ENCODE measurements at regions not wholly inside any gene's neighbourhood (a gene's known extent, or its start where the extent isn't known, plus 50 kb on each side); places are given as distances from the start of the nearest gene placed in this dataset.

- Histone ChIP-seq H3K36me3 (replicated peaks in 1 of 2; ENCODE audit: insufficient read depth in 1 of 2, low read depth in 2 of 2) (no peaks in the 10 kb centered on the region), H3K4me3 (no peak overlapping the region), H3K27me3 (no peaks in the 10 kb centered on the region), H3K27ac (no peak overlapping the region), H3K9me3 (no peaks in the 10 kb centered on the region), H3K4me1 (no peaks in the 10 kb centered on the region)
- no peak for DNase-seq
- intact Hi-C loops (cut with DNase I), result no loop called here
- TF ChIP-seq CTCF (IDR thresholded peaks at IDR 0.05) (no peak), POLR2A (IDR thresholded peaks at IDR 0.05) (no peak)
- WGBS, 2 donors, result 39 to 56% methylated on average over 3 of the region's 3 CpGs
- no peak for ATAC-seq
Observed at GRCh38 chr18:72089432-72089831, 454.7 kb downstream of the CBLN2 start.

GRCh38 chr18:72086421-72086820 lies 457.7 kb downstream of the CBLN2 start:
- H3K27ac ChIP-seq, result no peak overlapping the region
- WGBS, 2 donors, result 6 to 7% methylated on average over 4 of the region's 4 CpGs
- H3K4me3 ChIP-seq, result no peak overlapping the region
- no peaks in the 10 kb centered on the region for H3K27me3 ChIP-seq
- no peaks in the 10 kb centered on the region for H3K9me3 ChIP-seq
- DNase-seq (no peak), ATAC-seq (peak; percentile 50)
- no peak for TF ChIP-seq POLR2A (IDR thresholded peaks at IDR 0.05)
- peak; percentile 14 to 48 (median 44) for TF ChIP-seq CTCF (IDR thresholded peaks at IDR 0.05)
- intact Hi-C loops (cut with DNase I), result no loop called here
- no peaks in the 10 kb centered on the region for H3K36me3 ChIP-seq (replicated peaks in 1 of 2; ENCODE audit: insufficient read depth in 1 of 2, low read depth in 2 of 2)
- no peaks in the 10 kb centered on the region for H3K4me1 ChIP-seq

- intact Hi-C loops (cut with DNase I), result no loop called here
- H3K9me3 ChIP-seq, result no peaks in the 10 kb centered on the region
Observed at GRCh38 chr18:72075040-72075439, 469.1 kb downstream of the CBLN2 start.

GRCh38 chr18:72063001-72063400 lies 481.1 kb downstream of the CBLN2 start:
- Histone ChIP-seq H3K4me1 (no peaks in the 10 kb centered on the region), H3K36me3 (replicated peaks in 1 of 2; ENCODE audit: insufficient read depth in 1 of 2, low read depth in 2 of 2) (no peaks in the 10 kb centered on the region), H3K4me3 (no peak overlapping the region), H3K9me3 (no peaks in the 10 kb centered on the region), H3K27me3 (no peaks in the 10 kb centered on the region), H3K27ac (no peak overlapping the region)
- intact Hi-C loops (cut with DNase I), result no loop called here
- ATAC-seq (no peak), DNase-seq (no peak)
- TF ChIP-seq POLR2A (IDR thresholded peaks at IDR 0.05) (no peak), CTCF (IDR thresholded peaks at IDR 0.05) (no peak)
- WGBS, 2 donors, result 54 to 62% methylated on average over 7 of the region's 7 CpGs

More at GRCh38 chr18:72075040-72075439, 469.1 kb downstream of the CBLN2 start:
- DNase-seq (peak in 1 of 4 donors; percentile 5), ATAC-seq (peak; percentile 52)
- no peaks in the 10 kb centered on the region for H3K4me1 ChIP-seq
- WGBS, 2 donors, result 47 to 59% methylated on average over 4 of the region's 4 CpGs
- no peaks in the 10 kb centered on the region for H3K36me3 ChIP-seq (replicated peaks in 1 of 2; ENCODE audit: insufficient read depth in 1 of 2, low read depth in 2 of 2)
- no peak for TF ChIP-seq CTCF (IDR thresholded peaks at IDR 0.05)
- no peak for TF ChIP-seq POLR2A (IDR thresholded peaks at IDR 0.05)
- H3K27me3 ChIP-seq, result no peaks in the 10 kb centered on the region
- no peak overlapping the region for H3K4me3 ChIP-seq
- H3K27ac ChIP-seq, result peak overlapping the region in 1 of 4 donors; percentile 5

- Histone ChIP-seq H3K27me3 (no peaks in the 10 kb centered on the region), H3K4me3 (no peak overlapping the region), H3K9me3 (no peaks in the 10 kb centered on the region), H3K36me3 (replicated peaks in 1 of 2; ENCODE audit: insufficient read depth in 1 of 2, low read depth in 2 of 2) (no peaks in the 10 kb centered on the region), H3K4me1 (no peaks in the 10 kb centered on the region), H3K27ac (no peak overlapping the region)
- TF ChIP-seq CTCF (IDR thresholded peaks at IDR 0.05) (no peak), POLR2A (IDR thresholded peaks at IDR 0.05) (no peak)
- no peak for ATAC-seq
- no peak for DNase-seq
- intact Hi-C loops (cut with DNase I), result no loop called here
- WGBS, 2 donors, result 59 to 69% methylated on average over 7 of the region's 7 CpGs
Observed at GRCh38 chr18:72058851-72059250, 485.3 kb downstream of the CBLN2 start.
